Endothelial cell (in vitro differentiated cells): ENCODE measurements at regions not wholly inside any gene's neighbourhood (a gene's known extent, or its start where the extent isn't known, plus 50 kb on each side); places are given as distances from the start of the nearest gene placed in this dataset.
"Not testable (repeated sequence)": the region's sequence is repeated elsewhere in the genome, so short reads cannot be mapped to it uniquely, and the experiment has no call there.

Experiments used
- DNase-seq: peaks from one replicate; pipeline ENCODE4 v3.0.0; 2021; ENCODE audit warnings: low spot score
- H3K27ac Mint-ChIP-seq: one replicate; pipeline ENCODE4 v1.8.0; 2021; ENCODE audit warnings: mixed read lengths, inconsistent platforms; ENCODE audit not compliant: unreplicated experiment
- H3K27me3 Mint-ChIP-seq: one replicate; pipeline ENCODE4 v1.8.0; 2021; ENCODE audit warnings: mild to moderate bottlenecking, moderate library complexity, mixed read lengths, inconsistent platforms; ENCODE audit not compliant: unreplicated experiment
- H3K36me3 Mint-ChIP-seq: one replicate; pipeline ENCODE4 v1.8.0; 2021; ENCODE audit warnings: mild to moderate bottlenecking, low read depth, mixed read lengths, inconsistent platforms; ENCODE audit not compliant: unreplicated experiment
- H3K4me1 Mint-ChIP-seq: one replicate; pipeline ENCODE4 v1.8.0; 2021; ENCODE audit warnings: mild to moderate bottlenecking, mixed read lengths, inconsistent platforms; ENCODE audit not compliant: unreplicated experiment
- H3K4me3 Mint-ChIP-seq: one replicate; pipeline ENCODE4 v1.8.0; 2021; ENCODE audit warnings: mild to moderate bottlenecking, mixed read lengths, inconsistent platforms; ENCODE audit not compliant: unreplicated experiment
- H3K9me3 Mint-ChIP-seq: one replicate; pipeline ENCODE4 v1.8.0; 2021; ENCODE audit warnings: mixed read lengths, inconsistent platforms; ENCODE audit not compliant: unreplicated experiment
- TF ChIP-seq, protein P1 (sequence below): fragments of 200-600 bp; sonication (generic); IDR thresholded peaks from one replicate; pipeline ENCODE4 v1.5.0; 2021; ENCODE audit warnings: antibody characterized with exemption; ENCODE audit not compliant: unreplicated experiment

DNA sequence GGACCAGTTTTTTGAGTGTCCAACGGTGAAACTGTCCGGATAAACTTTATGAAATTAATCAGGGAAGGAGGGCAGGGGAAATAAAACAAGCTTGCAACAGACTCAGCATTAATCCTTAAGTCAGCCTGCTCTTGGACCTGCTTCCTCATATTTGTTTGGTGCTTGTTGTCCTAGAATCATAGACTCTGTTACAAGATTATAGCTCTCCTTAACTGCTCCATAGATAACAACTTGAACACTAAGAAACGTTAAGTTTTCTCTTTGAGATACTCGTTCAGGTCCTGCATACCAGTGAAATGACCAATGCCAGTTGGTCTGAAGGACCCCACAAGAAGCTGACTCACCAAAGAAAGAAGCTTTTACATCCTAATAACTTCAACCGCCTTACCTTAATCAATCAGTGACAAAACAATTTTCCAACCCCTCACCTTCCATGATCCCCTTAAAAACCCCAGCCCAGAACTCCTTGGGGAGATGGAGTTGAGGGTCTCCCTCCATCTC is 493.2 kb downstream of the PID1 start:
- H3K27ac Mint-ChIP-seq = no peak overlapping the region
- no peaks in the 10 kb centered on the region for H3K27me3 Mint-ChIP-seq
- no peak overlapping the region for H3K4me3 Mint-ChIP-seq
- TF ChIP-seq, protein P1, sequence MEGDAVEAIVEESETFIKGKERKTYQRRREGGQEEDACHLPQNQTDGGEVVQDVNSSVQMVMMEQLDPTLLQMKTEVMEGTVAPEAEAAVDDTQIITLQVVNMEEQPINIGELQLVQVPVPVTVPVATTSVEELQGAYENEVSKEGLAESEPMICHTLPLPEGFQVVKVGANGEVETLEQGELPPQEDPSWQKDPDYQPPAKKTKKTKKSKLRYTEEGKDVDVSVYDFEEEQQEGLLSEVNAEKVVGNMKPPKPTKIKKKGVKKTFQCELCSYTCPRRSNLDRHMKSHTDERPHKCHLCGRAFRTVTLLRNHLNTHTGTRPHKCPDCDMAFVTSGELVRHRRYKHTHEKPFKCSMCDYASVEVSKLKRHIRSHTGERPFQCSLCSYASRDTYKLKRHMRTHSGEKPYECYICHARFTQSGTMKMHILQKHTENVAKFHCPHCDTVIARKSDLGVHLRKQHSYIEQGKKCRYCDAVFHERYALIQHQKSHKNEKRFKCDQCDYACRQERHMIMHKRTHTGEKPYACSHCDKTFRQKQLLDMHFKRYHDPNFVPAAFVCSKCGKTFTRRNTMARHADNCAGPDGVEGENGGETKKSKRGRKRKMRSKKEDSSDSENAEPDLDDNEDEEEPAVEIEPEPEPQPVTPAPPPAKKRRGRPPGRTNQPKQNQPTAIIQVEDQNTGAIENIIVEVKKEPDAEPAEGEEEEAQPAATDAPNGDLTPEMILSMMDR = no peak
- H3K9me3 Mint-ChIP-seq = no peaks in the 10 kb centered on the region
- H3K36me3 Mint-ChIP-seq = no peaks in the 10 kb centered on the region
- no peaks in the 10 kb centered on the region for H3K4me1 Mint-ChIP-seq
- DNase-seq = no peak

DNA sequence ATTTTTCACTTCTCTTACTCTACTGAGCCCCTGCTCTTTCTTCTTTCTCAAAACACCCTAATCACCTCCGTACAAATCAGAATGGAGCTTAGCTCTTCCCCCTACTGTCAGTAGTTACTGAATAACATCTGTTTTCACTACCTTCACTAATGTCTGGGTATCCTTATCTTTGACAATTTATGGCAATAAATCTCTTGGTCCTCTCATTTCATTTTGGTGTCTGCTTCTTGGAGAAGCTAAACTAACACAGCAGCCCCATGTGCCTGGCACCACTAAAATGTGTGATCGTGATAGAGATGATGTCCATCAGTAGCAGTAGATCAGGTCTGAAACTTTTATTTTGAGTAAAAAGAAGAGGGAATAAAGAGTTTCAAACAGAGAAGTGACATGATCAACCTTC is 496.5 kb downstream of the PID1 start:
- no peaks in the 10 kb centered on the region for H3K27me3 Mint-ChIP-seq
- H3K27ac Mint-ChIP-seq = no peak overlapping the region
- H3K9me3 Mint-ChIP-seq = no peaks in the 10 kb centered on the region
- TF ChIP-seq, protein P1 = no peak
- H3K4me3 Mint-ChIP-seq = no peak overlapping the region
- DNase-seq = no peak
- no peaks in the 10 kb centered on the region for H3K4me1 Mint-ChIP-seq
- no peaks in the 10 kb centered on the region for H3K36me3 Mint-ChIP-seq

DNA sequence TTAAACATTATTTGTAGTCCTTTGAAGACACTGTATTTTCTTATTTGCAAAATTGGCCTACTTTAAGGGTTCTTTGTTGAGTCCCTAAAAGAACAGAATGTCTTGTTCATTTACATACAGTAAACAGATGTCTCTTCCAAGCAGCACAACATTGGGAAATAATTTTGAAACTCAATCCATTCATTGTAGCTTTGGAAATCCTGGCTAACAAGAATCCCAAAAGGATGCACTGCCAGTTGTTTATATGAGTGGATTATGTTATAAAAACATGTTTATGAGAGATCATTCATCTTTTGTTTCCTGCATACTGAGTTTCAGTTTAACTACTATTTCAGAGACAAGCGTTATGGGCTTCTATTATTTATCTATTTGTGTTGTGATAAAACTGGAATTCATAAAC is 499.3 kb downstream of the PID1 start:
- H3K27me3 Mint-ChIP-seq = no peaks in the 10 kb centered on the region
- H3K9me3 Mint-ChIP-seq = no peaks in the 10 kb centered on the region
- no peaks in the 10 kb centered on the region for H3K4me1 Mint-ChIP-seq
- H3K4me3 Mint-ChIP-seq = no peak overlapping the region
- no peak for DNase-seq
- H3K36me3 Mint-ChIP-seq = no peaks in the 10 kb centered on the region
- TF ChIP-seq, protein P1 = no peak
- H3K27ac Mint-ChIP-seq = no peak overlapping the region

DNA sequence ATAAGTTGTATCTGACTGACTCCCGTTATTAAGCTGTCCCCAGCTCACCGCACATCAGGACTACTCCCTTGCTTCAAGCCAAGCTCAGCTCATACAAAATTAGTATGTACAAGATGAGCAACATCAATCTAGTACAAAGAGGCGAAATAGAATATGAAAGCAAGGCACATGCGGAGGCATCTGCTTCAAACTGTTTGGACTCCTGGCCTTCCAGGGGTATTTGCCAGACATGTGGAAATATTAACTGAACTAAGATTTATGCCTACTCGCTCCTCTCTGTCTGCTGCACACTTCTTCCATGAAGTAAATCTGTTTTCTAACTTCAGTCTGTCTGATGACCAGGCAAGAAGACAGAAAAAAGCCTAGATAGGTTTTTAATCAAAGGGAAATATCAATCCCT is 499.8 kb downstream of the PID1 start:
- Mint-ChIP-seq H3K9me3 (no peaks in the 10 kb centered on the region), H3K27ac (no peak overlapping the region)

DNA sequence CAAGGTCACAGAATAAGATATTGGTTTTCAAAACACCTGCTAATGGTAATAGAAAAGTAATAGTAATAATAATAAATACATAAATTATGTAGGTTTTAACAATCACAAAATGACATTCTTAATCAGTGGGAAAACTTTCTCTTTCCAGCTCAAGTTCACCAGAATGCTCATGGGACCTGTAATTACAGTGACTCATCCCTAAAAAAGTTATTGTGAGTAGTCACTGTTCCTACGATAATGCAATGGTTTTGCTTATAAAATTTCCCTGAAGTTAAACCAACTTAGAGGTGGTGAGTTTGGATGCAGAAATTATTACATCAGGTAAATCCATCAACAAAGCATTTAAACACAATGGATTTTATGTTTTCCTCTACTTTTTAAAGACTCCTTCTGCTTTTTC is 502.3 kb downstream of the PID1 start:
- DNase-seq = no peak
- Mint-ChIP-seq H3K9me3 (no peaks in the 10 kb centered on the region), H3K4me3 (no peak overlapping the region), H3K36me3 (no peaks in the 10 kb centered on the region), H3K4me1 (no peaks in the 10 kb centered on the region), H3K27me3 (no peaks in the 10 kb centered on the region), H3K27ac (no peak overlapping the region)
- TF ChIP-seq, protein P1 = no peak

More for the DNA sequence above, 499.8 kb downstream of the PID1 start:
- H3K4me3 Mint-ChIP-seq = no peak overlapping the region
- no peaks in the 10 kb centered on the region for H3K36me3 Mint-ChIP-seq
- DNase-seq = no peak
- no peaks in the 10 kb centered on the region for H3K4me1 Mint-ChIP-seq
- TF ChIP-seq, protein P1 = no peak
- no peaks in the 10 kb centered on the region for H3K27me3 Mint-ChIP-seq

DNA sequence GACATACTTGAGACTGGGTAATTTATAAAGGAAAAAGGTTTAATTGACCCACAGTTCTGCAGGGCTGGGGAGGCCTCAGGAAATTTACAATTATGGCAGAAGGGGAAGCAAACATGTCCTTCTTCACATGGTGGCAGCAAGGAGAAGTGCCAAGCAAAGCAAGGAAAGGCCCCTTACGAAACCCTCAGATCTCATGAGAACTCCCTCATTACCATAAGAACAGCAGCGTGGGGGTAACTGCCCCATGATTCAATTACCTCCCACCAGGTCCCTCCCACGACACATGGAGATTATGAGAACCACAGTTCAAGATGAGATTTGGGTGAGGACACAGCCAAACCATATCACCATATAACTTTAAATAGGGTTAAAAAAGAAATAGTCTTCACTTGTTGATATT is 502.9 kb downstream of the PID1 start:
- not testable (repeated sequence) for H3K4me1 Mint-ChIP-seq, H3K27me3 Mint-ChIP-seq, H3K9me3 Mint-ChIP-seq, H3K27ac Mint-ChIP-seq, DNase-seq, H3K36me3 Mint-ChIP-seq, H3K4me3 Mint-ChIP-seq
